ENCODE measurements at regions not wholly inside any gene's neighbourhood (a gene's known extent, or its start where the extent isn't known, plus 50 kb on each side); places are given as distances from the start of the nearest gene placed in this dataset.

DNA sequence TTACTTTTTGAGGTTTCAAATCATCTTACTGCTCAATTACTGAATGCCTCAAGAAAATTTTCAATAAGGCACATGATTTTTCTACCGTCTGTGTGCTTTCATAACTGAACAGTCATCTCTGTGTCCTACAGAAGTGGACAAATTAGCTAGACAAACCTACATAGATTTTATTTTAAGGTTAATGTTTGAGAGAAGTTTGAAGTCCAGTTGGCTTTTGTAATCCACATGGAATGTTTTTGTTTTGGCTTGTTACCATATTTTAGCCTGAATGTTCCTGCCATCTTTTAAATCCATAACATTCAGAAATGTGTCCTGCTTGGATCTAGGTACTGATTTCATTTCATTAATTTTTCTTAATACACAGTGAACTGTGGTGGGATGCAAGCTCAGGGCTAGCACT, 730.1 kb downstream of the IGSF11 start:
- TF ChIP-seq, protein P1, sequence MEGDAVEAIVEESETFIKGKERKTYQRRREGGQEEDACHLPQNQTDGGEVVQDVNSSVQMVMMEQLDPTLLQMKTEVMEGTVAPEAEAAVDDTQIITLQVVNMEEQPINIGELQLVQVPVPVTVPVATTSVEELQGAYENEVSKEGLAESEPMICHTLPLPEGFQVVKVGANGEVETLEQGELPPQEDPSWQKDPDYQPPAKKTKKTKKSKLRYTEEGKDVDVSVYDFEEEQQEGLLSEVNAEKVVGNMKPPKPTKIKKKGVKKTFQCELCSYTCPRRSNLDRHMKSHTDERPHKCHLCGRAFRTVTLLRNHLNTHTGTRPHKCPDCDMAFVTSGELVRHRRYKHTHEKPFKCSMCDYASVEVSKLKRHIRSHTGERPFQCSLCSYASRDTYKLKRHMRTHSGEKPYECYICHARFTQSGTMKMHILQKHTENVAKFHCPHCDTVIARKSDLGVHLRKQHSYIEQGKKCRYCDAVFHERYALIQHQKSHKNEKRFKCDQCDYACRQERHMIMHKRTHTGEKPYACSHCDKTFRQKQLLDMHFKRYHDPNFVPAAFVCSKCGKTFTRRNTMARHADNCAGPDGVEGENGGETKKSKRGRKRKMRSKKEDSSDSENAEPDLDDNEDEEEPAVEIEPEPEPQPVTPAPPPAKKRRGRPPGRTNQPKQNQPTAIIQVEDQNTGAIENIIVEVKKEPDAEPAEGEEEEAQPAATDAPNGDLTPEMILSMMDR (IDR thresholded peaks at IDR 0.05; ENCODE audit: borderline replicate concordance, extremely low read depth, low read length, poor library complexity, severe bottlenecking), result no peak
- TF ChIP-seq EZH2 (IDR thresholded peaks at IDR 0.05; ENCODE audit: borderline replicate concordance, low read depth, low read length, severe bottlenecking), result no peak
